ENCODE measurements at regions not wholly inside any gene's neighbourhood (a gene's known extent, or its start where the extent isn't known, plus 50 kb on each side); places are given as distances from the start of the nearest gene placed in this dataset.

DNA sequence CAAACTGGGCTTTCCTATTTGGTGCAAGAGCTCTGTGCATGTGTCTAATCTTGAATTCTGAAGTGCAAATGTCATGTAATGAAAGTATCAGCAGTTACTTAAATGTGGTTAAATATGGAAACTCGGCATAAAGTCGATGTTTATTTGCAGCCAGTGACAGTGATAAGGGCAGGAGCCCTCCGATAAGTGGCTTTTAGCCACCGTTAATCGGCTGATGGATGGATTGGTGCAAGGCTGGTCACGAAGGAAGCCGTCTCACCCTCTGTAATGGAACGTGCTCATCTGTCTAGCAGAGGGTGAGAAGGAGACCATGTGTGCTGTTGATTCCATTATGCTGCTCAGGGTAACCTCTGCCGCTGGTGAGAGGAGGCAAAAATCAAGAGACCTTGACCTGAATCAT lies 121.8 kb upstream of the PAX6 start:
- FAIRE-seq (no peak), DNase-seq (ENCODE audit: low read depth, low spot score) (no peak)
- dilution Hi-C loops (cut with MboI; ENCODE audit: extremely low pct_ligation_motif_present, low sequenced_read_pairs): no loop called here
- Histone ChIP-seq H3K9me1 (ENCODE audit: control insufficient read depth, extremely low read depth, insufficient read depth, low read length) (no peaks in the 10 kb centered on the region), H3K4me1 (ENCODE audit: control insufficient read depth, extremely low read depth, insufficient read depth, low read length) (no peaks in the 10 kb centered on the region), H2AFZ (ENCODE audit: control insufficient read depth, low read length) (no peak overlapping the region), H3K9ac (ENCODE audit: control insufficient read depth, extremely low read depth, insufficient read depth, low read length) (no peak overlapping the region), H4K20me1 (ENCODE audit: control insufficient read depth, extremely low read depth, insufficient read depth, low read length) (no peaks in the 10 kb centered on the region), H3K36me3 (ENCODE audit: control insufficient read depth in 2 of 2, extremely low read depth in 1 of 2, insufficient read depth in 2 of 2, low read length in 2 of 2) (no peaks in the 10 kb centered on the region), H3K4me2 (ENCODE audit: control insufficient read depth, extremely low read depth, insufficient read depth, low read depth, low read length) (no peak overlapping the region), H3K27ac (ENCODE audit: control insufficient read depth, insufficient read depth, low read length) (no peak overlapping the region), H3K27me3 (ENCODE audit: control insufficient read depth, extremely low read depth, insufficient read depth, low read length) (no peaks in the 10 kb centered on the region), H3K79me2 (ENCODE audit: control insufficient read depth, insufficient read depth, low read length) (no peaks in the 10 kb centered on the region), H3K9me3 (ENCODE audit: control insufficient read depth, low read depth, low read length) (no peaks in the 10 kb centered on the region), H3K4me3 (ENCODE audit: control insufficient read depth in 2 of 3, extremely low read depth in 1 of 3, insufficient read depth in 2 of 3, low read depth in 1 of 3, low read length in 3 of 3) (no peak overlapping the region)
- no peak for TF ChIP-seq EZH2 (IDR thresholded peaks at IDR 0.05; ENCODE audit: low read length)
- TF ChIP-seq, protein P1, sequence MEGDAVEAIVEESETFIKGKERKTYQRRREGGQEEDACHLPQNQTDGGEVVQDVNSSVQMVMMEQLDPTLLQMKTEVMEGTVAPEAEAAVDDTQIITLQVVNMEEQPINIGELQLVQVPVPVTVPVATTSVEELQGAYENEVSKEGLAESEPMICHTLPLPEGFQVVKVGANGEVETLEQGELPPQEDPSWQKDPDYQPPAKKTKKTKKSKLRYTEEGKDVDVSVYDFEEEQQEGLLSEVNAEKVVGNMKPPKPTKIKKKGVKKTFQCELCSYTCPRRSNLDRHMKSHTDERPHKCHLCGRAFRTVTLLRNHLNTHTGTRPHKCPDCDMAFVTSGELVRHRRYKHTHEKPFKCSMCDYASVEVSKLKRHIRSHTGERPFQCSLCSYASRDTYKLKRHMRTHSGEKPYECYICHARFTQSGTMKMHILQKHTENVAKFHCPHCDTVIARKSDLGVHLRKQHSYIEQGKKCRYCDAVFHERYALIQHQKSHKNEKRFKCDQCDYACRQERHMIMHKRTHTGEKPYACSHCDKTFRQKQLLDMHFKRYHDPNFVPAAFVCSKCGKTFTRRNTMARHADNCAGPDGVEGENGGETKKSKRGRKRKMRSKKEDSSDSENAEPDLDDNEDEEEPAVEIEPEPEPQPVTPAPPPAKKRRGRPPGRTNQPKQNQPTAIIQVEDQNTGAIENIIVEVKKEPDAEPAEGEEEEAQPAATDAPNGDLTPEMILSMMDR (optimal IDR thresholded peaks at IDR 0.05 in 1 of 3, IDR thresholded peaks at IDR 0.05 in 1 of 3, conservative IDR thresholded peaks at IDR 0.05 in 1 of 3; ENCODE audit: extremely low read depth in 1 of 3, insufficient read depth in 2 of 3, low read length in 3 of 3): no peak

DNA sequence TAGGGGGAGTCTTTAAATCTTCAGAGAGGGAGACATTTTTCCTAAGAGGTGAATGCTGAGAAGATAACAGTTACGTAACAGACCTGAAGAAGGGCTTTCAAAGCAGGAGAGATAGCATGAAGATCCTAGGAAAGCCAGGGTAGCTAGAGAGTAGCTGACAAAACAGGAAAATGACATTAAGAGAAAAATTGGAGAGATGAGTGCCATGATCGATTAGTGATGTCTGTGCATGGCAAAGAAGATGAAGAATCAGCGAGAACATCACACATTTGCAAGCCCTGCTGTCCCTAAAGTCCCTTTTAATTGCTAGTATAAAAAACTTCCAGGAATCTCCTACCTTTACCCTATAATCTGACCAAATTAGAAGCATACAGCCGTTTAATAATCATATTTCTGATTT lies 116.9 kb upstream of the PAX6 start:
- DNase-seq (ENCODE audit: low read depth, low spot score) (no peak), FAIRE-seq (no peak)
- no peaks in the 10 kb centered on the region for H3K9me3 ChIP-seq (ENCODE audit: control insufficient read depth, low read depth, low read length)
- no peak overlapping the region for H3K27ac ChIP-seq (ENCODE audit: control insufficient read depth, insufficient read depth, low read length)
- no peak overlapping the region for H3K9ac ChIP-seq (ENCODE audit: control insufficient read depth, extremely low read depth, insufficient read depth, low read length)
- H3K36me3 ChIP-seq (ENCODE audit: control insufficient read depth in 2 of 2, extremely low read depth in 1 of 2, insufficient read depth in 2 of 2, low read length in 2 of 2): no peaks in the 10 kb centered on the region
- dilution Hi-C loops (cut with MboI; ENCODE audit: extremely low pct_ligation_motif_present, low sequenced_read_pairs): no loop called here
- no peaks in the 10 kb centered on the region for H3K27me3 ChIP-seq (ENCODE audit: control insufficient read depth, extremely low read depth, insufficient read depth, low read length)
- no peaks in the 10 kb centered on the region for H3K9me1 ChIP-seq (ENCODE audit: control insufficient read depth, extremely low read depth, insufficient read depth, low read length)
- no peaks in the 10 kb centered on the region for H3K79me2 ChIP-seq (ENCODE audit: control insufficient read depth, insufficient read depth, low read length)
- H4K20me1 ChIP-seq (ENCODE audit: control insufficient read depth, extremely low read depth, insufficient read depth, low read length): no peaks in the 10 kb centered on the region
- H2AFZ ChIP-seq (ENCODE audit: control insufficient read depth, low read length): no peak overlapping the region
- no peak overlapping the region for H3K4me2 ChIP-seq (ENCODE audit: control insufficient read depth, extremely low read depth, insufficient read depth, low read depth, low read length)
- no peaks in the 10 kb centered on the region for H3K4me1 ChIP-seq (ENCODE audit: control insufficient read depth, extremely low read depth, insufficient read depth, low read length)
- no peak overlapping the region for H3K4me3 ChIP-seq (ENCODE audit: control insufficient read depth in 2 of 3, extremely low read depth in 1 of 3, insufficient read depth in 2 of 3, low read depth in 1 of 3, low read length in 3 of 3)
- TF ChIP-seq, protein P1 (optimal IDR thresholded peaks at IDR 0.05 in 1 of 3, IDR thresholded peaks at IDR 0.05 in 1 of 3, conservative IDR thresholded peaks at IDR 0.05 in 1 of 3; ENCODE audit: extremely low read depth in 1 of 3, insufficient read depth in 2 of 3, low read length in 3 of 3): no peak
- no peak for TF ChIP-seq EZH2 (IDR thresholded peaks at IDR 0.05; ENCODE audit: low read length)
